ENCODE measurements at regions not wholly inside any gene's neighbourhood (a gene's known extent, or its start where the extent isn't known, plus 50 kb on each side); places are given as distances from the start of the nearest gene placed in this dataset.

DNA sequence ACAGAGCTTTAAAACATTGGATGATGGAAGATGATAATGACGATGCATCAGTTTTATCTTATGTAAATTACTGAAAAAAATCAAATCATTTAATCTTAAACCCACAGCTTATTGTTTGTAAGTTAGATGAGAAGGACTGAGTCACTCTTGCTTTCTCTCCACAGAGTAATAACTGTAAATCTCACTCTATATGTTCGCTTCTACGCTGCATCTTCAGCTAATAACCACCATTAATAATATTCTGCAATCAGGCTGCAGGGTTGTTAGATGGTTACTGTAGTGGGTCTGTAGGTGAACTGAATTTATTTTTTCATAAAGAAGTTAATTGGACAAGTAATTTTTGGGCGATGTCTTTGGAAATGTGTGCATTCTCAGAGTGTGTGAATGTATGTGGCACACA, 260.0 kb downstream of the FAT3 start:
- DNase-seq = no peak

- no peak for DNase-seq
Observed at GRCh38 chr11:92489826-92490399, 265.3 kb downstream of the FAT3 start.

- no peak for DNase-seq
Observed at GRCh38 chr11:92492372-92492771, 267.8 kb downstream of the FAT3 start.

GRCh38 chr11:92495107-92495793, 270.6 kb downstream of the FAT3 start:
- no peak for DNase-seq

- no peak for DNase-seq
Observed at GRCh38 chr11:92500453-92500852, 275.8 kb downstream of the FAT3 start.

GRCh38 chr11:92501066-92501739, 276.6 kb downstream of the FAT3 start:
- DNase-seq = no peak

DNA sequence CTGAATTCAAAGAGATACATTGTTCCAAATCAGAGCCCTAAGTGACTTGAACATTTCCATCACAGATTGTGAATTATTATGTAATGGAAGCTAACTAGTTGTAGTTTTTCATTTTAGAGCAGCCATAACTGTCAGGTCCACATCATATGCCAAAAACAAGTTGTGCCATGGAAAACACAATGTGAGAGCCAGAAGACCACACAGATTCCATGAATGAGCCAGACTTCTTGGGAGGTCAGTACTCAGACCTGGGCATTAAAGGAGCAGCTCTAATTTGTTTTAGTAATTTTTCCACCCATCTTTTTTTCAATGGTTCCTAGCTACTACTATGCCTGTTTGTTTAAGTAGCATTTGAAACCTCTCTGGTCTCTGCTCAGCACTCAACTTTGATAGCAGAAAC, 279.4 kb downstream of the FAT3 start:
- no peak for DNase-seq

DNA sequence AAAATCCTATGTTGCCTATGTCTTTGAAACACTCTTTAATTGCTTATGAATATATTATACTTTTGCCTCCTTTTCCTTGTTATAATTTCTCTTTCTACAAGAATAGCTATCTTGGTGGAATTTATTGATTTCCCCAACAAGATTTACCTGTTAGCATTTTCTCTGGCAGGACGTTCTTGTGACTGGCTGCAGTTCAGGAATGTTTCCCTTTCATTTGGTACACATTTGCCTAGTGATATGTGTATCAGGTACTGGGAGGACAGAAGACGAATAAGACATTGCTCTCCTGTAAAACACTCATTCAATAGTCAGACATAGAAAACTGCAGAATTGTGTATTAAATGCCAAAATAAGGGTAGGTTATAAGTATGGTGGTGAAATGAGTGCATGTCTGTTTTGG, 279.9 kb downstream of the FAT3 start:
- no peak for DNase-seq

- DNase-seq = no peak
Observed at GRCh38 chr11:92505689-92506088, 281.1 kb downstream of the FAT3 start.

DNA sequence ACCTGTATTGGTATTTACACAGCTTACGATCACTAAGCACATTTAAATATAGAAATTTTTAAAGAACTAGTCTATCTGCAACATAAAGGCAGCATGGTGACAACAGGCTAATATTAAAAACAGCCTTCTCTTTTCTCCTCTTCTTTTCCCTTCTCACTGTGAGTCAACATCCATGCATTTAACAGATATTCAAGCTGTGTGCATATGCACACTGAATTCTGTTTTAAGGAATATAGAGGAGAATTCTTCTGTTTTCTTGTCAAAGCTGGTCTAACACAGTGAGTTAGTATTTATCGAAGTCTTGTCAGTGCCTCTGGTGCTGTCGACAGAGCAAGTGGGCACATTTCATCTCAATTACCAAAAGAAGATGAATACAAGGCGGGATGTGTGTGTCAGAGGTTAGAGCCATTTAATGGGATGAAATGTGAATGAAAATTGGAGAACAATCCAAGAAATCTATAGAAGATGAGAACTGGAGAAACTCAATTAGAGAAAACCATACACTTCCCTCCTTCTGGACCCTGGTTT, 282.3 kb downstream of the FAT3 start:
- no peak for DNase-seq

DNA sequence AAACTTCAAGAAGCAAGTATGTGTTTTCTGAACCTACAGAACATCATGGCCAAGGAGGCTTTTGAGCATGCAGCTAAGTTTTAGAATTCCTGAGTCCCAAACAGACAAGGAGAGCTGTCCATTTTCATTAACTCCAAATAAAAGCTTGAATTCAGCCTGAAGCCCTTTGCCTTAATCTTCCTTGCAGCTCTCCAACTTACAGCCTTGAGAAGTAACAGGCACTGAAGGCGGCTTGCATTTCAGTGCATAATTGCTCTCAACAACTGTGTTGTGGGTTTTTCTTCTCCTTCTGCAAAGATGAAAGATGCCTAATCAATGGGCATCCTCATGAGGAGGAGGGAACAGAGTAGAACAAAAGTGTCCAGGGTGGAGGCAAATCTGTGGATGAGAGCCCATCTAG, 286.0 kb downstream of the FAT3 start:
- no peak for DNase-seq

DNA sequence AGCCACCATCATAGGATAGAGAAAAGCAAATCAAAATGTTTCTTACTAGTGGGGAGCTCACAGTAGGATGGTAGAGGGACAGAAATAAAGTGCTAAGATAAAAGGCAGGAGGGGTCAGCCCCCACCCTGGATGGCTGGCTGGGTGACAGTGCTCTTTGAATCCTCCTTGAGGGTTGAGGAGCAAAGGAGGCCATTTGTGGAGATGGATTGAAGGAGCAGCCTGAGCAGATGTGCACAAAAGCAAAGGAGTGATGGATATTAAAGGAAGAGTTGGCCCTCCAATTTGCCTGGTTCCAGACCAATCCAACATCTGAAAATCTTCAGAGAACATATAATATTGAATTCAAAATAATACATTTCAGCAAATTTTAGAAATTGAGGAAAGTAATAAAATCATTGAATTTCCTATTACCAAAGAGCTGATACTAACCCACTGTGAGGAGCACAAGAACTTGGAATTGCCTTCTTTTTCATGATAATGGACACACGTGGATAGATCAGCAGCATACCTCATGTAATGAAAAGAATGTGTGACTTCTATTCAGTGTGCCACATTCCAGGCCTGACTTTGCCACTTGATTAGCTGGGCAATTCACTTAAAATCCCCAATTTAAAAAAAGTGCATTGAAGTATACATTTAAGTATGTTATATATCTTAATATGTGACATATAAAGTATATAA, 287.0 kb downstream of the FAT3 start:
- DNase-seq = no peak

DNA sequence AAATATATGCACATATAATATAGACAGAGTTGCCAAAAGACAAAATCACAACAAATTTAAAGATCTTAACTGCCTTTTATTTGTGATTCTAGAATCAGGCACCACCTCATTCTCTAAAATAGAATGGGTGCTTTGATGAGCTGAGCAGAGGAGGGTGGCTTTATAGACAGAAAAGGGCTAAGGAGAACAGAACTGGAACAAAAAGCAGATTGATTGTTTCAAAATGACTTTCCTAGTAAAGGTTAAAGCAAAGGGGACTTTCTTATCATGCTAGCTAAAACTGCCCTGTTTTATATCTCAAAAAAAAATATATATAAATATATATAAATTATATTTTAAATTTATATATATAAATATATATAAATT, 287.6 kb downstream of the FAT3 start:
- DNase-seq = no peak

GRCh38 chr11:92523611-92524010, 299.0 kb downstream of the FAT3 start:
- no peak for DNase-seq

DNA sequence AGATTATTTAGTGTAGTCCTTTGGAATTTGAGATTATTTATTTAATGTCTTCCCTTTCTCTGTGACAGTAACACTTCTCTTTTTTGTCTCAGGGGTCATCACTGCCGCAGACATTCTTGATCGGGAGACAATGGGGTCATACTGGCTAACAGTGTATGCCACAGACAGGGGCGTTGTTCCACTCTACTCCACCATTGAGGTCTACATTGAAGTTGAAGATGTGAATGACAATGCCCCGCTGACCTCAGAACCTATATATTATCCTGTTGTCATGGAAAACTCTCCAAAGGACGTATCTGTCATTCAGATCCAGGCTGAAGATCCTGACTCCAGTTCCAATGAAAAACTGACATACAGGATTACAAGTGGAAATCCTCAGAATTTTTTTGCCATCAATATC, 299.9 kb downstream of the FAT3 start:
- DNase-seq = no peak

- no peak for DNase-seq
Observed at GRCh38 chr11:92527467-92527866, 302.8 kb downstream of the FAT3 start.

- DNase-seq = no peak
Observed at GRCh38 chr11:92528001-92528400, 303.4 kb downstream of the FAT3 start.

DNA sequence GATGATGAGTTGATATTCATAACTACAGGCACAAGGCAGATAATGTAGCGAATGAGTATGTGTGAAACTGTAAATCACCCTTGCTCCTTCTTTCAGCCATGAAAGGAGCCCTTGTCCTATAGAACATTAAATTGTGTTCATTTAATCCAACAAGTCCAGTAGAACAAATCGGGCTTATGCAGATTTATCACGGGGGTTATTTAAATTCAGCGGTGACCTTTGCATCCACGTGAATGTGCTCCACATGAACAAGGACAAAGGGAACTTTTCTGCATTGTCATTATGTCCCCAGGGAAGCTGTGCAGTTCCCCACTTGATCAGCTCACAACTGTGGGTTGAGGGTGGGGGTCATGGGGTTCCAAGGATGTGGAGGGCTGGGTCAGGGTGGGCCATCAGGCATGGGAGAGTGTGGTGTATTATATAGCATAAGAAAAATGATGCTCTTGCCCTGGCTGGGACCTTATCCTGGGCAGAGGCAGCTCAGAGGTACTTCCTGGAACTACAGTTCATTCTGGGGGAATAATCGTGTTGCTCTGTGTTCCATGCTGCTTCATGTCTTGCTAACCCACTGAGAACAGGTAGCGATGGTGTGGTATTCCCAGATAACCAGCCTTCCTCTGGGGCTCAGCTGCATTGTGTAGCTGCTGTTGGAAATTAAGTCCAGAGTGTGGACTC, 306.6 kb downstream of the FAT3 start:
- no peak for DNase-seq

GRCh38 chr11:92533657-92534335, 309.2 kb downstream of the FAT3 start:
- DNase-seq = no peak

- DNase-seq = no peak
Observed at GRCh38 chr11:92536883-92537282, 312.3 kb downstream of the FAT3 start.

- DNase-seq = no peak
Observed at GRCh38 chr11:92540096-92540495, 315.5 kb downstream of the FAT3 start.

DNA sequence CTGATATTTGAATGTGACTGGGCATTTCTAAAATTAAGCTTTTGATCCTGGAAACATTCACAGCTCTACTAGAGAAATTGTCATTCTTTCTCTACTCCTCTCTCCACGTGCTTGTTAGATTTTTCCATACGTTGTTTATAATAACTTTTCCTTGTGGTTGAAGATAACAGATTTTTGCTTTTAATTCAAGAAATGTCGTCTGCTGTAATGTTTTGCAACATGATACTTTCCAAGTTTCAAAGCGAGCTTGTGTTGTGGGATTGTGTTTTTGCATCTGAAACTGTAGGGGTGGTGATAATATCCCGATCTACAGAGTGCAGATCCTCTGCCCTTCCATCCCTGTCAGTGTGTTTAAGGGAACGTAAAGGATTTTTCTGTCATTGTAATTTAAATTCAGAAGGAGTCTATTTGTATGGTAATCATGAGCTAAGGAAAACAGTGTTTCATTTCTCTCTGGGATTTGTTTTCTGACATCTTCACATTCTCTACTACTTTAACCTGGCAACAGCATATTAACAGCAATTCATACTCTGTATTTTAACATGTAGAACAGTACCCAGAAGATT, 321.4 kb downstream of the FAT3 start:
- no peak for DNase-seq
